NB4 (cell line): ENCODE measurements at regions not wholly inside any gene's neighbourhood (a gene's known extent, or its start where the extent isn't known, plus 50 kb on each side); places are given as distances from the start of the nearest gene placed in this dataset.

Source experiments
- DNase-seq: peaks from one replicate; pipeline ENCODE4 v3.0.0; 2010; ENCODE audit warnings: low read depth
- H3K4me3 ChIP-seq: one replicate; pipeline ENCODE4 v1.5.1; 2011; ENCODE audit warnings: mild to moderate bottlenecking, low read depth, low read length, moderate library complexity
- CTCF ChIP-seq: IDR thresholded peaks from one replicate; pipeline ENCODE4 v1.5.1; 2012; ENCODE audit warnings: low read depth, low read length
- MAX ChIP-seq: IDR thresholded peaks from 2 replicates; pipeline ENCODE4 v1.6.1; 2011; ENCODE audit warnings: low read depth, low read length
- MYC ChIP-seq: IDR thresholded peaks from 2 replicates; pipeline ENCODE4 v1.6.1; 2011; ENCODE audit warnings: low read depth, low read length
- POLR2A ChIP-seq: IDR thresholded peaks from 2 replicates; pipeline ENCODE4 v1.6.1; 2011; ENCODE audit warnings: mild to moderate bottlenecking; ENCODE audit not compliant: insufficient read length; ENCODE audit errors: extremely low read depth

- DNase-seq = no peak
- H3K4me3 ChIP-seq = no peak overlapping the region
- no peak for TF ChIP-seq CTCF
- TF ChIP-seq MAX = no peak
- TF ChIP-seq MYC = no peak
- TF ChIP-seq POLR2A = no peak
These were observed 206.1 kb downstream of the TLE3 start for GRCh38 chr15:69891606-69892005.

- DNase-seq = no peak
- H3K4me3 ChIP-seq = no peak overlapping the region
- TF ChIP-seq MYC (no peak), POLR2A (no peak), MAX (no peak), CTCF (no peak)
These were observed 205.4 kb downstream of the TLE3 start for GRCh38 chr15:69892351-69892750.

- no peak overlapping the region for H3K4me3 ChIP-seq
- DNase-seq = no peak
- TF ChIP-seq MAX (no peak), POLR2A (no peak), CTCF (no peak), MYC (no peak)
These were observed 204.6 kb downstream of the TLE3 start for GRCh38 chr15:69893086-69893485.

GRCh38 chr15:69893863-69894262 is 203.9 kb downstream of the TLE3 start:
- TF ChIP-seq MYC (no peak), POLR2A (no peak), MAX (no peak), CTCF (no peak)
- DNase-seq = peak; percentile 9
- no peak overlapping the region for H3K4me3 ChIP-seq

GRCh38 chr15:69895202-69895601 is 202.5 kb downstream of the TLE3 start:
- TF ChIP-seq MYC (no peak), CTCF (no peak), POLR2A (no peak), MAX (no peak)
- no peak overlapping the region for H3K4me3 ChIP-seq
- DNase-seq = no peak

- no peak for TF ChIP-seq MAX
- no peak for TF ChIP-seq MYC
- TF ChIP-seq POLR2A = no peak
- H3K4me3 ChIP-seq = no peak overlapping the region
- DNase-seq = no peak
These were observed 201.1 kb downstream of the TLE3 start for GRCh38 chr15:69896606-69897005.
